PC-3 (cell line): ENCODE measurements at regions not wholly inside any gene's neighbourhood (a gene's known extent, or its start where the extent isn't known, plus 50 kb on each side); places are given as distances from the start of the nearest gene placed in this dataset.

Source experiments
- CTCF ChIP-seq: fragments of 300-600 bp; sonication (generic); conservative IDR thresholded peaks from 2 replicates; pipeline ENCODE4 v1.5.1; 2017; ENCODE audit warnings: antibody characterized with exemption, low read depth, mild to moderate bottlenecking, low read length
- EZH2 ChIP-seq: fragments of 300-600 bp; sonication (generic); IDR thresholded peaks from one replicate; pipeline ENCODE4 v1.6.1; 2017; ENCODE audit warnings: antibody characterized with exemption, mild to moderate bottlenecking, low read length; ENCODE audit not compliant: unreplicated experiment

GRCh38 chr6:166679566-166679965 lies 52.5 kb upstream of the RPS6KA2 start:
- TF ChIP-seq CTCF: no peak
- TF ChIP-seq EZH2: no peak
